ENCODE measurements at regions not wholly inside any gene's neighbourhood (a gene's known extent, or its start where the extent isn't known, plus 50 kb on each side); places are given as distances from the start of the nearest gene placed in this dataset.

DNA sequence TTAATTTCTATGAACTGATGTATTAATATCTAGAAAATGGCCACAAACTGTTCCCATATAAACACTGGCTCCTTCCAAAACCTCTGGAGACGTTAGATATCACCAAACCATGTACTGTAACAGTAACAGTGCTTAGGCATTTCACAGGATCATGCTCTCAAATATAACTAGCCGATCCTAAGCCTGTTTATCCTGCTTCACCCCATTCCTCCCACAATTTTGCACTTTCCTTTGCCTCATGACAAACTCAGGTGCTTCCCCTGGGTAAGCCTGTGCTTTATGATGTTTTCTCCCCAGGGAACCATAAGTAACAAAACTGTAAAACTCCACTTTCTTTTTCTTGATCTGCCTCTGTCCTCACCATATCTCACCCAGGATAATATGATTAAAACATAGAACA, 452.3 kb downstream of the PLA2G4A start:
- TF ChIP-seq, protein P1, sequence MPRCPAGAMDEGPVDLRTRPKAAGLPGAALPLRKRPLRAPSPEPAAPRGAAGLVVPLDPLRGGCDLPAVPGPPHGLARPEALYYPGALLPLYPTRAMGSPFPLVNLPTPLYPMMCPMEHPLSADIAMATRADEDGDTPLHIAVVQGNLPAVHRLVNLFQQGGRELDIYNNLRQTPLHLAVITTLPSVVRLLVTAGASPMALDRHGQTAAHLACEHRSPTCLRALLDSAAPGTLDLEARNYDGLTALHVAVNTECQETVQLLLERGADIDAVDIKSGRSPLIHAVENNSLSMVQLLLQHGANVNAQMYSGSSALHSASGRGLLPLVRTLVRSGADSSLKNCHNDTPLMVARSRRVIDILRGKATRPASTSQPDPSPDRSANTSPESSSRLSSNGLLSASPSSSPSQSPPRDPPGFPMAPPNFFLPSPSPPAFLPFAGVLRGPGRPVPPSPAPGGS (IDR thresholded peaks at IDR 0.05): no peak
- TF ChIP-seq CBX8 (IDR thresholded peaks at IDR 0.05) (no peak), RAD21 (conservative IDR thresholded peaks at IDR 0.05 in 1 of 2, IDR thresholded peaks at IDR 0.05 in 1 of 2) (no peak), RCOR1 (IDR thresholded peaks at IDR 0.05; ENCODE audit: low read depth, low read length) (no peak), EHMT2 (IDR thresholded peaks at IDR 0.05; ENCODE audit: low read depth) (no peak), ESRRA (IDR thresholded peaks at IDR 0.05; ENCODE audit: borderline replicate concordance, low read length) (no peak), POLR2A (IDR thresholded peaks at IDR 0.05; ENCODE audit: low read length) (no peak)
- TF ChIP-seq, protein P2, sequence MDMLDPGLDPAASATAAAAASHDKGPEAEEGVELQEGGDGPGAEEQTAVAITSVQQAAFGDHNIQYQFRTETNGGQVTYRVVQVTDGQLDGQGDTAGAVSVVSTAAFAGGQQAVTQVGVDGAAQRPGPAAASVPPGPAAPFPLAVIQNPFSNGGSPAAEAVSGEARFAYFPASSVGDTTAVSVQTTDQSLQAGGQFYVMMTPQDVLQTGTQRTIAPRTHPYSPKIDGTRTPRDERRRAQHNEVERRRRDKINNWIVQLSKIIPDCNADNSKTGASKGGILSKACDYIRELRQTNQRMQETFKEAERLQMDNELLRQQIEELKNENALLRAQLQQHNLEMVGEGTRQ (IDR thresholded peaks at IDR 0.05): no peak
- TF ChIP-seq, protein P3, sequence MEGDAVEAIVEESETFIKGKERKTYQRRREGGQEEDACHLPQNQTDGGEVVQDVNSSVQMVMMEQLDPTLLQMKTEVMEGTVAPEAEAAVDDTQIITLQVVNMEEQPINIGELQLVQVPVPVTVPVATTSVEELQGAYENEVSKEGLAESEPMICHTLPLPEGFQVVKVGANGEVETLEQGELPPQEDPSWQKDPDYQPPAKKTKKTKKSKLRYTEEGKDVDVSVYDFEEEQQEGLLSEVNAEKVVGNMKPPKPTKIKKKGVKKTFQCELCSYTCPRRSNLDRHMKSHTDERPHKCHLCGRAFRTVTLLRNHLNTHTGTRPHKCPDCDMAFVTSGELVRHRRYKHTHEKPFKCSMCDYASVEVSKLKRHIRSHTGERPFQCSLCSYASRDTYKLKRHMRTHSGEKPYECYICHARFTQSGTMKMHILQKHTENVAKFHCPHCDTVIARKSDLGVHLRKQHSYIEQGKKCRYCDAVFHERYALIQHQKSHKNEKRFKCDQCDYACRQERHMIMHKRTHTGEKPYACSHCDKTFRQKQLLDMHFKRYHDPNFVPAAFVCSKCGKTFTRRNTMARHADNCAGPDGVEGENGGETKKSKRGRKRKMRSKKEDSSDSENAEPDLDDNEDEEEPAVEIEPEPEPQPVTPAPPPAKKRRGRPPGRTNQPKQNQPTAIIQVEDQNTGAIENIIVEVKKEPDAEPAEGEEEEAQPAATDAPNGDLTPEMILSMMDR (IDR thresholded peaks at IDR 0.05): no peak
- TF ChIP-seq, protein P4, sequence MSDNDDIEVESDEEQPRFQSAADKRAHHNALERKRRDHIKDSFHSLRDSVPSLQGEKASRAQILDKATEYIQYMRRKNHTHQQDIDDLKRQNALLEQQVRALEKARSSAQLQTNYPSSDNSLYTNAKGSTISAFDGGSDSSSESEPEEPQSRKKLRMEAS (IDR thresholded peaks at IDR 0.05): no peak

Data from A549 (cell line).